ENCODE measurements at regions not wholly inside any gene's neighbourhood (a gene's known extent, or its start where the extent isn't known, plus 50 kb on each side); places are given as distances from the start of the nearest gene placed in this dataset.

- no peak overlapping the region for H3K4me3 ChIP-seq (ENCODE audit: low read depth, low read length)
- TF ChIP-seq CTCF (IDR thresholded peaks at IDR 0.05; ENCODE audit: control insufficient read depth, extremely low read depth, insufficient read depth): no peak
- DNase-seq (ENCODE audit: low read depth): no peak
These were observed 380.7 kb upstream of the IRX1 start for GRCh38 chr5:3214838-3215374.

- DNase-seq (ENCODE audit: low read depth): no peak
- TF ChIP-seq CTCF (IDR thresholded peaks at IDR 0.05; ENCODE audit: control insufficient read depth, extremely low read depth, insufficient read depth): no peak
- H3K4me3 ChIP-seq (ENCODE audit: low read depth, low read length): no peak overlapping the region
These were observed 381.2 kb upstream of the IRX1 start for GRCh38 chr5:3214396-3214795.

- no peak for DNase-seq (ENCODE audit: low read depth)
- TF ChIP-seq CTCF (IDR thresholded peaks at IDR 0.05; ENCODE audit: control insufficient read depth, extremely low read depth, insufficient read depth): no peak
- H3K4me3 ChIP-seq (ENCODE audit: low read depth, low read length): no peak overlapping the region
These were observed 382.8 kb upstream of the IRX1 start for GRCh38 chr5:3212869-3213268.

- TF ChIP-seq CTCF (IDR thresholded peaks at IDR 0.05; ENCODE audit: control insufficient read depth, extremely low read depth, insufficient read depth): no peak
- H3K4me3 ChIP-seq (ENCODE audit: low read depth, low read length): no peak overlapping the region
- DNase-seq (ENCODE audit: low read depth): no peak
These were observed 385.1 kb upstream of the IRX1 start for GRCh38 chr5:3210531-3210930.

- no peak for TF ChIP-seq CTCF (IDR thresholded peaks at IDR 0.05; ENCODE audit: control insufficient read depth, extremely low read depth, insufficient read depth)
- no peak for DNase-seq (ENCODE audit: low read depth)
These were observed 385.7 kb upstream of the IRX1 start for GRCh38 chr5:3209918-3210317.

GRCh38 chr5:3202570-3202969 lies 393.1 kb upstream of the IRX1 start:
- H3K4me3 ChIP-seq (ENCODE audit: low read depth, low read length): no peak overlapping the region
- no peak for DNase-seq (ENCODE audit: low read depth)
- no peak for TF ChIP-seq CTCF (IDR thresholded peaks at IDR 0.05; ENCODE audit: control insufficient read depth, extremely low read depth, insufficient read depth)

More at GRCh38 chr5:3209918-3210317, 385.7 kb upstream of the IRX1 start:
- H3K4me3 ChIP-seq (ENCODE audit: low read depth, low read length): no peak overlapping the region

GRCh38 chr5:3201941-3202340 lies 393.7 kb upstream of the IRX1 start:
- TF ChIP-seq CTCF (IDR thresholded peaks at IDR 0.05; ENCODE audit: control insufficient read depth, extremely low read depth, insufficient read depth): no peak
- H3K4me3 ChIP-seq (ENCODE audit: low read depth, low read length): no peak overlapping the region
- no peak for DNase-seq (ENCODE audit: low read depth)

Measured in LNCaP clone FGC (cell line).